Epidermal melanocyte (primary cell): ENCODE measurements at regions not wholly inside any gene's neighbourhood (a gene's known extent, or its start where the extent isn't known, plus 50 kb on each side); places are given as distances from the start of the nearest gene placed in this dataset.
"Not testable (repeated sequence)": the region's sequence is repeated elsewhere in the genome, so short reads cannot be mapped to it uniquely, and the experiment has no call there.

Experiments
- DNase-seq: peaks from one replicate; pipeline ENCODE4 v3.0.0; 2011; ENCODE audit warnings: low spot score; ENCODE audit not compliant: insufficient read length

DNA sequence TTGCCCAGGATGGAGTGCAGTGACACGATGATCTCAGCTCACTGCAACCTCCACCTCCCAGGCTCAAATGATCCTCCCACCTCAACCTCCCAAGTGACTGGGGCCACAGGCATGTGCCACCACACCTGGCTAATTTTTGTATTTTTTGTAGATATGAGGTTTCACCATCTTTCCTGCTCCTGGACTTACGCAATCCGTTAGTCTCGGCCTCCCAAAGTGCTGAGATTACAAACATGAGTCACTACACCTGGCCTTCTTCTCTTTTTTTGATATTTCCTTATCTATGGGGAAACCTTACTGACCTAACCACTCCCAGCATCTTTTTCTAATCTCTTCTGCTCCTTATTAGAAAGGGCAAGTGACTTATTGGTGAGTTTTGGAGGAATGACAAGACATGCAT is 121.7 kb upstream of the CHORDC1 start:
- DNase-seq, result no peak

DNA sequence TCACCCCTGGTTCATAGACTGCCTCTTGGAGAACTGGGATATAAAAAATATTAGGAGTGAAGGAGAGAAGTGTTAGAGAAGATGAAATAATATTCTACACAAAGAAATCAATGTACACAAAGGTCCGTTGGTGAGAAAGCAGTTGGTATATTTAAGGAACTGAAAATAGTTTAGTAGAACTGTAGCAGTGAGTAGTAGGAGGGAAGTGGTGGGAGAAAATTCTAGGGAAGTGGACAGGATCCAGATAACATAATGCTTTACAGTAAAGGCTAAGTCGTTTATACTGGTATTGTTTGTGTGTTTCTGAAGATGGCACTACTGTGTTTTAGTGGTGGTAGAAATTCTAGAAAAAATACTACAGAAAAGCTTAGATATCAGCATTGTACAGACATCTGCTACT is 120.8 kb upstream of the CHORDC1 start:
- DNase-seq, result no peak

DNA sequence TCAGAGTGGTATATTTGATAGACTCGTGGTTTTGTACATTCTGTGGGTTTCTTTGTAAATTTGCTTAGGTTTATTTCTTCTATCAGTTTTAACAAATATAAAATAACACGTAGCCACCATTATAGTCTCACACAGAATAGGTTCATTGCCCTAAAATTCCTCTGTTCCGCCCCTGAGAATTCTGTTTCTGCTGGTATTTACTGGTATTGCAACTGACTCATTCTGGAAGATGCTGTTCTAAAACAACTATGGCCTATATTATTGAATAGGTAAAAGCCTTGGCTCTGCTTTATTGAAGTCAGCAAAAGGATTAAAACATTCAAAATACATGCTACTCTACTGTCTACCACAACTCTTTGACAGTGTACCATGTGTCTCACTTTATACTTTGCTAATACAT is 119.1 kb upstream of the CHORDC1 start:
- DNase-seq, result no peak

DNA sequence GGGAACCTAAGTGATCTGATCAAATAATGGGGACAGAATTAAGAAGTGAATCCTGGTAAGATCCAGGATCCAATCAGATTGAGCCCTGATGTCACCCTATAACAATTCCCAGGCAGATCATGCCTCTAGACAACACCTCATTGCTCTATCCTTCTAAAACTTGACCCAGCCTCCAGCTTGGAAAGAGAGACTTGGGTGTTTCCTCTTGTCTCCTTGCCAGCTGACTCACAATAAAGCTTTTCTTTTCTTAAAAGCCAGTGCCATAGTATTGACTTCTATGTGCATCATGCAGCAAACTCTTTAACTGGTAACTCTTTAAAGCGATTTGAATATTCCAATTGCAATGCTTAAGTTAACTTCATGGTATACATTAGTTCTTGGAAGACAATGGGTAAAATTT is 109.6 kb upstream of the CHORDC1 start:
- DNase-seq, result no peak

DNA sequence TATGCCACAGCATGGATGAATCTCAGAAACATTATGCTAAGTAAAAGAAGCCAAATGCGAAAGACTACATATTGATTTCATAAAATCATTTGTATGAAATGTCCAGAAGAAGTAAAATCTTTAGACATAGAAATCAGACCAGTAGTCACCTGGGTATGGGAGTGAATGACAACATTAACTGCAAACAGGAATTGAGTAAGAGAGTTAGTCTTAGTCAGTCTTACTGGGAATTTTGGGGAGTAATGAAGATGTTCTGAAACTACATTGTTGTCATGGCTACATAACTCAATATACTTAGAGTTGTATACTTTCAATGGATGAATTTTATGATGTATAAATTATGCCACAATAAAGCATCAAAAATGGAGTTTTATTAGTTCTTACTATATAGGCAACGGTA is 107.8 kb upstream of the CHORDC1 start:
- DNase-seq, result no peak

DNA sequence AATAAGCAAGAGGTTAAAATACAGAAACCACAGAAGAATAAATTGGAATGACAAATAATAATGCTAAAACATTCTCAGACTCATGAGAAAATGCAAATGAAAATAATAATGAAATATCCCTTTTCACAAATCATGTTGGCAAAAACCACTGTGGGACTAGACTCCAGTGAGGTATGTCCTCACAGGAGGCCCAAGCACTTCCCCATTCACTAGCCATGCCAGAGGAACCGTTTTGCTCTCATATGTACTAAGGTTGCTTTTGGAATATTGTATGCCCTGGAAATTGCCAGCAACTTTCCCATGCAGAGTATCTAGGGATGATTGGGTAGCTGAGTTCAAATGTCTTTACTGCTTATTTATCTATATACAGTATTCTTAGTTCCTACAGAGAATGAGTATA is 106.2 kb upstream of the CHORDC1 start:
- DNase-seq, result no peak

DNA sequence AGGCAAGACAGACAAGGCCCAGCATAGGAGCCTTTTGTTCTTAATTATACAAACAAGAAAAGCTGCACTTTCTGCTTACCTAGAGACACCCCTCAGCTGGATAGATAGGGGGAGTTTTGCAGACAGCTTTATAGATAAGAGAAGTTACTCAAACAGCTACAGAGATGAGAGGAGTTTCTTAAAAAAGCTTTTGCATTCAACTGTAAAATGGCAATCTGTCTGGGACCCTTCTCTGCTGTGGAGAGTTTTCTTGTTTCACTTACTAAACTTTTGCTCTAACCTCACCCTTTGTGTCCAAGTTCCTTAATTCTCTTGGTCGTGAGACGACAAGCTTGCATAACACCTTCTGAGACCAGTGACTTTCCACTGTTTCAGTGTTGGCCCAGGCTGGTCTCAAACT is 103.8 kb upstream of the CHORDC1 start:
- no peak for DNase-seq

DNA sequence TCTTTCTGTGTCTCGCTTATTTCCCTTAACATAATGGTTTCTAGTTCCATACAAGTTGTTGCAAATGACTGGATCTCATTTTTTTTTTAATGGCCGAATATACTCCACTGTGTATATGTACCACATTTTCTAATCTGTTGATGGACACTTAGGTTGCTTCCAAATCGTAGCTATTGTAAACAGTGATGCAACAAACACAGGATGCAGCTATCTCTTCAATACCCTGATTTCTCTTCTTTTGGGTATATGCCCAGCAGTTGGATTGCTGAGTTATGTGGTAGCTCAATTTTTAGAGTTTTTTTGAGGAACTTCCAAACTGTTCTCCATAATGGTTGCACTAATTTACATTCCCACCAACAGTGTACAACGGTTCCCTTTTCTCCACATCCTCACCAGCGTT is 100.4 kb upstream of the CHORDC1 start:
- DNase-seq, result no peak

DNA sequence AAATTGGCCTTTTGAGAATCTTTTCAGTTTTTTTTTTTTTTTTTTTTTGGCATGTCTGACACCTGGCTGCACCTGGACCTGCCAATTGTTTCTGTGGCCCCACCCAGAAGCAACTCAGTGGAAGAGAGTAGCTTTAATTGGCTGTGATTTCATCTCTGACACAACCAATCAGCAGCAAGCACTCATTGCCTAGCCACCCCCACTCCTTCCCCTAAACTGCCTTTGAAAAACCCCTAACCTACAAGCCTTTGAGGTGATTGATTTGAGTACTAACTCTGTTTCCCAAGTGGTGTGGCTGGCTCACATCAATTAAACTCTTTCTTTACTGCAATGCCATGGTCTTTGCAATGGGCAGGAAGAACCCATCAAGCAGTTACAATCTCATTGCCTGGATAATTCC is 98.2 kb upstream of the CHORDC1 start:
- no peak for DNase-seq

DNA sequence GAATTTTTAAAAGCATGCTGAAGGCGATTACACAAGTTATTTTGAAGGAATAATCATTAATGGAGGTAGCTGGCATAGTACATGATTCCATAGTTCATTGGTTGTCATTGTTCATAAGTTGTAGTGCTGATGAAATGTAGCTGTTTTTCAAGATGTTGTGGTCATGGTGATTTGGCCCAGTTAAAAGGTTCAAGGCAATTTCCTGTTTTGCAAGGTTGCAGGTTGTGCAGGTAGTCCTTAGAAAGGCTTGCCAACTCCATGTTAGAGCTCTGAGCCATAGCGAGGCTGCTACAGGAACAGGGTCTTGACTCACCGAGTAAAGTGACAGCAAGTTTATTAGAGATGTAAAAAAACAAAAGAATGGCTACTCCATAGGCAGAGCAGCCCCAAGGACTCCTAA is 95.8 kb upstream of the CHORDC1 start:
- no peak for DNase-seq

DNA sequence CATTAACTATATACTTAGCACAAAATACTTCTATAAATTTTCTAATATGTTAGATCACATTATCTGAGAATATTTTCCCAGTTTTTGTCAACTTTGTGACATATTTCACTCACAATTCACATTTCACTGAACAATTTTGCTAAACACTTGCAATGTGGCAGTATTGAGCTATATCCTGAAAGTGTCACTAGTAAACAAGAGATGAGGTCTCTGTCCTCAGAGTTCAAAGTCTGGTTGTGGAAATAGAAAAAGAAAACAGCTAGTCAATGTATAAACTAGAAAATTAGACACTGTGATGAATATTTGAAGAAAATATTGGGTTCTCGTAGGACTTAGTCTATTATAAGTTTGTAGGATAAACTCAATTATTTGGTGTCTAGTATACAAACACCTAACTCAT is 87.4 kb upstream of the CHORDC1 start:
- DNase-seq, result no peak

DNA sequence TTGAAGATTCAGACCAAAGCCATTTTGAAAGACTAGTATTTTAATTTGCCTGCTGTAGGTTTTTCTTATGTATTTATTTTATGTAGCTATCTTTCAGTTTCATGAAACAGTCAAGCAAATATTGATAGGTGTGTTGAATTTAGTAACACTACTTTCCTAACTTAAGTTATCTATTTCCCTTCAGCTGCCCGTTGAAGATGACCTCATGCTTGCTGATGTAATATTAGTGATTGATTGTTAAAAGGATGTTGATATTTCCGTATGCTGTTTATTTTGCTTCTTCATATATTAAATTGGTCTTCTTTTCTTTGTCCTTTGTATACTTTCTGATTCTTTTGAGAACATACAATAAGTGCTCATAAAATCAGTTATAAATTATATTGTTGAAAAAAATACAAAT is 86.8 kb upstream of the CHORDC1 start:
- DNase-seq, result no peak

DNA sequence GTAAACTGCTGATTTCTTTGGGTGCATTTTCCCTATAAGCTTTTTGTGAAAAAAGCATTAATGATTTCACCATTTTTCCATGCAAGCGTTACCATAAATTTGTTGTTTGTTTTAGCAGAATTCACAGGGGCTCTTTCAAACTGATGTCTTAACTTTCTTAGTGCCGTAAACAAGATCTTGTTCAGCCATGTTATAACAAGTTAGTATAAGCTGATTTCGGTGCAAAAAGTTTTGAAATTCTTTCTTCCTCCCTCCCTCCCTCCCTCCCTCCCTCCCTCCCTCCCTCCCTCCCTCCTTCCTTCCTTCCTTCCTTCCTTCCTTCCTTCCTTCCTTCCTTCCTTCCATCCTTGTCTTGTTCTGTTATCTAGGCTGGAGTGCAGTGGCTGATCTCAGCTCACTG is 71.7 kb upstream of the CHORDC1 start:
- no peak for DNase-seq

DNA sequence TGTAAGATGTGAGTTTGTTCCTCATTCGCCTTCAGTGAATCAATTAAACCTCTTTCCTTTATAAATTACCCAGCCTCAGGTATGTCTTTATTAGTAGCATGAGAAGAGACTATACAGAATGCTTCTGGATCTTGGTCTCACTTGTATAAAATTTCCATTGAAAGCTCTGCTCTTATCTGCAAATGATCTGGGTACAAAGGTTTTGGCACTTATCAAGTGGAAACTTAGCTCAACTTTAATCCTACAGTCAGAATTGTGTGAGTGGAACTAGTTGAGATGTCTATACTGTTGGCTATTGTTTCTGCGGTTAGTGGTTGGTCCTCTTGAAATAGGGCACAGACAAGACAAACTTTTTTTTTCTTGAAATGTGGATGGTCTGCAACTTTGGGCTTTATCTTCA is 71.2 kb upstream of the CHORDC1 start:
- DNase-seq, result no peak

DNA sequence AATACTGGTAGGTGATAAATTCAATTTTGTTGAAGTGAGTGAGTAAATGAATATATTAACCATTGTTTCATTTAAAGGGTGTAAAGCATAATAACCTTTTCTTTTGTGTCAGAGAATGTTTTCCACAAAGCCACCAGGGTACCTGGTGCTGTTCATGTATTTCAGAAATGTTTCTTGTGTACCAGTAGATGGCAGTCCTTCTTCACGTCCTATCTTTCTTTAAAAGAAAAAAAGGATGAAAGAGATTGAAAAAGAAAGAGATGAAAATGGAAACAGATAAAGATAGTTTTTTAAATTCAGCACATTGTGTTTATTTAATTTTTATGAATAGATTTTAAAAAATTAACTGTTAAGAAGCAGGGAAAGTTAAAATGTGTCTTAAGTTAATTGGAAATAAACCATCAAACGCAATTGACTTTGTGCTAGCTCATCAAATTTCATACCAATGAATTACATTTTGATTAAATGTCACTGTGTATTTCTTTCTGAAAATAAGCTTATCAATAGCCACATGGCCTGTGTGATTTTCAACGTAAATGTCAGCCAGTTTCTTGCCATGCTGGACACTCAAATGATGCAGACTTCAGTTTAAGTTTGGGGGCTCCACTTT is 65.5 kb upstream of the CHORDC1 start:
- DNase-seq, result no peak

DNA sequence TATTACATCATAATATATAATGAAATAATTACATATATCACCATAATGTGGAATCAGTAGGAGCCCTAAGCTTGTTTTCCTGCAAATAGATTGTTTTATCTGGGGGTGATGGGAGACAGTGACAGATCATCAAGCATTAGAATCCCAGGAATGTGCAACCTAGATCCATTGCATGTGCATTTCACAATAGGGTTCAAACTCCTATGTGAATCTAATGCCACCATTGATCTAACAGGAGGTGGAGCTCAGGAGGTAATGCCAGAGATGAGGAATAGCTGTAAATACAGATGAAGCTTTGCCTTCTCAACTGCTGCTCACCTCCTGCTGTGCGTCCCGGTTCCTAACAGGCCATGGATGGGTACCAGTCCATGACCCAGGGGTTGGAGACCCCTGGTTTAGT is 63.8 kb upstream of the CHORDC1 start:
- no peak for DNase-seq

DNA sequence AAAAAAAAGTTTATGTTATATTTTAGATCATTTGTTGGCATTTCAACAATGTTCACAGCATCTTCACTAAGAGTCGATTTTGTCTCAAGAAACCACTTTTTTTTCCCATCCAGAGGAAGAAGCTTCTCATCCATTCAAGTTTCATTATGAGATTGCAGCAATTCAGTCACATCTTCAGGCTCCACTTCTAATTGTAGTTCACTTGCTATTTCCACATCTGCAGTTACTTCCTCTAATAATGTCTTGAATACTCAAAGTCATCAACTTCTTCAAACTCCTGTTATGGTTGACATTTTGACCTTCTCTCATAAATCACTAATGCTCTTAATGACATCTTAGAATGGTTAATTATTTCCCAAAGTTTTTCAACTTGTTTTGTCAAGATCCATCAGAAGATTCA is 61.3 kb upstream of the CHORDC1 start:
- no peak for DNase-seq

DNA sequence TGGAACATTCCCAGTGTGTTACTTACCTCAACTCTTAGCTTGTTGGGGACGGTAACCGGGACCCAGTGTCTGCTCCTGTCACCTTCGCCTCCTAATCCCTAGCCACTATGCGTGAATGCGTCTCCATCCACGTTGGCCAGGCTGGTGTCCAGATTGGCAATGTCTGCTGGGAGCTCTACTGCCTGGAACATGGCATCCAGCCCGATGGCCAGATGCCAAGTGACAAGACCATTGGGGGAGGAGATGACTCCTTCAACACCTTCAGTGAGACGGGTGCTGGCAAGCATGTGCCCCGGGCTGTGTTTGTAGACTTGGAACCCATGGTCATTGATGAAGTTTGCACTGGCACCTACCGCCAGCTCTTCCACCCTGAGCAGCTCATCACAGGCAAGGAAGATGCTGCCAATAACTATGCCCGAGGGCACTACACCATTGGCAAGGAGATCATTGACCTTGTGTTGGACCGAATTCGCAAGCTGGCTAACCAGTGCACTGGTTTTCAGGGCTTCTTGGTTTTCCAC is 59.8 kb upstream of the CHORDC1 start:
- not testable (repeated sequence) for DNase-seq

DNA sequence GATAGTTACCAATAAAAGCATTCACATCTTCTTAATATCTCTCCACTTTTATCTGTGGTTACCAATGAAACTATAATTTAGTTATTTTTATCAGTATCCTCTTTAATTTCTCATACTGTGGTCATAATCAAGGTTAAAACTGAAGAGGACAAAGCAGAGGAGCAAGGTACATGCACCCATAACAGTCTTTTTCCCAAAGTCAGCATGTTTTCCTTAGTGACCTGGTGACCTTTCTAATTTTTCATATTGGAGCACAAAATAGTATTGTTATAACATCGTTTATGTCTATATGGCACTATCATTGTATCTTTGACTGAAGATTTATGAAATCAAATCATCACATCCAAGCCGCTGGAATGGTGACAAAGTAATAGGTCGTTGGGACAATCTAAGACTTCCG is 51.5 kb upstream of the CHORDC1 start:
- DNase-seq, result no peak
